PC-9 (cell line): ENCODE measurements at regions not wholly inside any gene's neighbourhood (a gene's known extent, or its start where the extent isn't known, plus 50 kb on each side); places are given as distances from the start of the nearest gene placed in this dataset.
"Not testable (repeated sequence)": the region's sequence is repeated elsewhere in the genome, so short reads cannot be mapped to it uniquely, and the experiment has no call there.

Experiments
- EZH2 ChIP-seq: fragments of 200-600 bp; sonication (generic); IDR thresholded peaks from 2 replicates; pipeline ENCODE4 v1.8.0; 2017; ENCODE audit warnings: antibody characterized with exemption, low read depth
- TF ChIP-seq, protein P1 (sequence below): fragments of 200-600 bp; sonication (generic); conservative IDR thresholded peaks from 2 replicates; pipeline ENCODE4 v1.6.1; 2017; ENCODE audit warnings: mixed run types, antibody characterized with exemption, mild to moderate bottlenecking, moderate library complexity

GRCh38 chrX:137122651-137123050 lies 88.9 kb upstream of the GPR101 start:
- TF ChIP-seq, protein P1, sequence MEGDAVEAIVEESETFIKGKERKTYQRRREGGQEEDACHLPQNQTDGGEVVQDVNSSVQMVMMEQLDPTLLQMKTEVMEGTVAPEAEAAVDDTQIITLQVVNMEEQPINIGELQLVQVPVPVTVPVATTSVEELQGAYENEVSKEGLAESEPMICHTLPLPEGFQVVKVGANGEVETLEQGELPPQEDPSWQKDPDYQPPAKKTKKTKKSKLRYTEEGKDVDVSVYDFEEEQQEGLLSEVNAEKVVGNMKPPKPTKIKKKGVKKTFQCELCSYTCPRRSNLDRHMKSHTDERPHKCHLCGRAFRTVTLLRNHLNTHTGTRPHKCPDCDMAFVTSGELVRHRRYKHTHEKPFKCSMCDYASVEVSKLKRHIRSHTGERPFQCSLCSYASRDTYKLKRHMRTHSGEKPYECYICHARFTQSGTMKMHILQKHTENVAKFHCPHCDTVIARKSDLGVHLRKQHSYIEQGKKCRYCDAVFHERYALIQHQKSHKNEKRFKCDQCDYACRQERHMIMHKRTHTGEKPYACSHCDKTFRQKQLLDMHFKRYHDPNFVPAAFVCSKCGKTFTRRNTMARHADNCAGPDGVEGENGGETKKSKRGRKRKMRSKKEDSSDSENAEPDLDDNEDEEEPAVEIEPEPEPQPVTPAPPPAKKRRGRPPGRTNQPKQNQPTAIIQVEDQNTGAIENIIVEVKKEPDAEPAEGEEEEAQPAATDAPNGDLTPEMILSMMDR = not testable (repeated sequence)
- TF ChIP-seq EZH2 = not testable (repeated sequence)
